IMR-90 (cell line): ENCODE measurements at regions not wholly inside any gene's neighbourhood (a gene's known extent, or its start where the extent isn't known, plus 50 kb on each side); places are given as distances from the start of the nearest gene placed in this dataset.

Source experiments
- ATAC-seq: fragments of 200-7000 bp; cut with Tn5 transposase; 2 replicates; pipeline ENCODE4 v1.9.1; 2020; ENCODE audit warnings: low read depth, mild to moderate bottlenecking, moderate library complexity
- BruUV-seq: library from RNA; stranded (reverse); fragments of 400-500 nt; replicated peaks from 2 replicates; lab custom pipeline; 2021; lab: Mats Ljungman, UMichigan
- CTCF ChIA-PET: fragments of 300-600 bp; formaldehyde crosslinking; extraction: SDS; loops from one replicate; lab custom pipeline; 2021; ENCODE audit warnings: antibody characterized with exemption; lab: Yijun Ruan, JAX
- POLR2A ChIA-PET: fragments of 300-600 bp; sonication (Branson Sonifier 250); formaldehyde crosslinking; loops from one replicate; lab custom pipeline; 2022; ENCODE audit warnings: antibody characterized with exemption; ENCODE audit not compliant: unreplicated experiment; lab: Charles Lee
- DNase-seq: peaks from one replicate; pipeline ENCODE4 v3.0.0; 2013
- H2AFZ ChIP-seq: replicated peaks from 2 replicates; pipeline ENCODE3; 2013; ENCODE audit warnings: low read length, mild to moderate bottlenecking; ENCODE audit not compliant: poor library complexity
- H2AK5ac ChIP-seq: 2 replicates; pipeline ENCODE4 v1.6.1; 2013; ENCODE audit warnings: low read depth, low read length, inconsistent platforms
- H2AK9ac ChIP-seq: replicated peaks from 2 replicates; pipeline ENCODE3; 2013; ENCODE audit warnings: mild to moderate bottlenecking, low read depth, low read length, moderate library complexity; ENCODE audit not compliant: poor library complexity
- H2BK120ac ChIP-seq: 2 replicates; pipeline ENCODE4 v1.6.1; 2013; ENCODE audit warnings: low read depth, low read length, inconsistent platforms
- H2BK15ac ChIP-seq: 3 replicates; pipeline ENCODE4 v1.6.1; 2013; ENCODE audit warnings: low read depth, low read length, inconsistent platforms
- H2BK20ac ChIP-seq: 2 replicates; pipeline ENCODE4 v1.6.1; 2013; ENCODE audit warnings: low read depth, mild to moderate bottlenecking, inconsistent platforms, low read length, moderate library complexity
- H2BK5ac ChIP-seq: 2 replicates; pipeline ENCODE4 v1.6.1; 2013; ENCODE audit warnings: mild to moderate bottlenecking, low read depth, low read length, inconsistent platforms; ENCODE audit not compliant: poor library complexity, severe bottlenecking
- H3K14ac ChIP-seq: replicated peaks from 2 replicates; pipeline ENCODE4 v1.6.1; 2013; ENCODE audit warnings: low read depth, low read length, inconsistent platforms
- H3K18ac ChIP-seq: 2 replicates; pipeline ENCODE4 v1.6.1; 2013; ENCODE audit warnings: low read depth, low read length, control low read depth
- H3K23ac ChIP-seq: 2 replicates; pipeline ENCODE4 v1.6.1; 2013; ENCODE audit warnings: low read depth, low read length, inconsistent platforms
- H3K27ac ChIP-seq: 2 replicates; pipeline ENCODE4 v1.5.1; 2013; ENCODE audit warnings: mild to moderate bottlenecking, control low read depth, low read length; ENCODE audit not compliant: insufficient read depth
- H3K27me3 ChIP-seq: 2 replicates; pipeline ENCODE4 v1.6.1; 2013; ENCODE audit warnings: low read length; ENCODE audit not compliant: control insufficient read depth, insufficient read depth
- H3K36me3 ChIP-seq: 2 replicates; pipeline ENCODE4 v1.6.1; 2013; ENCODE audit warnings: low read length, mixed read lengths; ENCODE audit not compliant: control insufficient read depth, insufficient read depth
- H3K4ac ChIP-seq: 2 replicates; pipeline ENCODE4 v1.6.1; 2013; ENCODE audit warnings: low read depth, low read length, inconsistent platforms
- H3K4me1 ChIP-seq: 2 replicates; pipeline ENCODE4 v1.6.1; 2013; ENCODE audit warnings: low read length, mixed read lengths; ENCODE audit not compliant: control insufficient read depth, insufficient read depth
- H3K4me2 ChIP-seq: 2 replicates; pipeline ENCODE4 v1.6.1; 2013; ENCODE audit warnings: low read depth, mild to moderate bottlenecking, control low read depth, low read length, moderate library complexity
- H3K4me3 ChIP-seq: 2 replicates; pipeline ENCODE4 v1.5.1; 2013; ENCODE audit warnings: low read depth, mild to moderate bottlenecking, control low read depth, low read length, moderate library complexity; ENCODE audit not compliant: insufficient read depth
- H3K56ac ChIP-seq: 2 replicates; pipeline ENCODE4 v1.6.1; 2013; ENCODE audit warnings: low read length, inconsistent platforms; ENCODE audit not compliant: insufficient read depth; ENCODE audit errors: extremely low read depth
- H3K79me1 ChIP-seq, 2 experiments: 2 replicates each; pipeline ENCODE4 v1.6.1; 2013; ENCODE audit warnings: low read length in 2 of 2, inconsistent platforms in 1 of 2, low read depth in 1 of 2
- H3K9ac ChIP-seq: 2 replicates; pipeline ENCODE4 v1.6.1; 2013; ENCODE audit warnings: low read depth, low read length, control low read depth
- H3K9me1 ChIP-seq: 2 replicates; pipeline ENCODE4 v1.6.1; 2013; ENCODE audit warnings: low read length, inconsistent platforms; ENCODE audit not compliant: insufficient read depth
- H3K9me3 ChIP-seq: 2 replicates; pipeline ENCODE4 v1.6.1; 2013; ENCODE audit warnings: low read length; ENCODE audit not compliant: control insufficient read depth, insufficient read depth
- H4K20me1 ChIP-seq: 2 replicates; pipeline ENCODE4 v1.6.1; 2013; ENCODE audit warnings: low read length, inconsistent platforms; ENCODE audit not compliant: insufficient read depth
- H4K5ac ChIP-seq: 2 replicates; pipeline ENCODE4 v1.6.1; 2013; ENCODE audit warnings: mild to moderate bottlenecking, low read depth, low read length, control low read depth
- H4K8ac ChIP-seq, 2 experiments: 2 replicates each; pipeline ENCODE4 v1.6.1; 2013; ENCODE audit warnings: low read depth in 2 of 2, low read length in 2 of 2, control low read depth in 1 of 2, inconsistent platforms in 1 of 2
- H4K91ac ChIP-seq: 2 replicates; pipeline ENCODE4 v1.6.1; 2013; ENCODE audit warnings: low read depth, low read length, inconsistent platforms; ENCODE audit not compliant: insufficient read depth
- BHLHE40 ChIP-seq: fragments of 150-350 bp; IDR thresholded peaks from 2 replicates; pipeline ENCODE4 v1.6.1; 2016; ENCODE audit warnings: mild to moderate bottlenecking, low read depth, low read length
- CEBPB ChIP-seq: IDR thresholded peaks from 2 replicates; pipeline ENCODE4 v1.6.1; 2012; ENCODE audit warnings: low read depth, low read length, improper control_type of control experiment
- CHD1 ChIP-seq: IDR thresholded peaks from 2 replicates; pipeline ENCODE4 v1.6.1; 2012; ENCODE audit warnings: low read depth, low read length, improper control_type of control experiment
- CTCF ChIP-seq: conservative IDR thresholded peaks from 2 replicates; pipeline ENCODE4 v1.5.1; 2012; ENCODE audit warnings: mild to moderate bottlenecking, low read depth, low read length, improper control_type of control experiment
- ELK1 ChIP-seq: fragments of 150-350 bp; IDR thresholded peaks from 2 replicates; pipeline ENCODE4 v1.6.1; 2016; ENCODE audit warnings: low read depth, mild to moderate bottlenecking, low read length, moderate library complexity, borderline replicate concordance
- FOS ChIP-seq: fragments of 150-350 bp; IDR thresholded peaks from 2 replicates; pipeline ENCODE4 v1.6.1; 2016; ENCODE audit warnings: low read depth, low read length
- MAFK ChIP-seq: IDR thresholded peaks from 2 replicates; pipeline ENCODE4 v1.6.1; 2012; ENCODE audit warnings: low read depth, low read length, improper control_type of control experiment
- MAZ ChIP-seq: IDR thresholded peaks from 2 replicates; pipeline ENCODE4 v1.6.1; 2012; ENCODE audit warnings: low read depth, mild to moderate bottlenecking, low read length, improper control_type of control experiment, moderate library complexity, borderline replicate concordance
- MXI1 ChIP-seq: IDR thresholded peaks from 2 replicates; pipeline ENCODE4 v1.6.1; 2012; ENCODE audit warnings: low read depth, mild to moderate bottlenecking, low read length, moderate library complexity, borderline replicate concordance
- NFE2L2 ChIP-seq: fragments of 150-350 bp; IDR thresholded peaks from 2 replicates; pipeline ENCODE4 v1.6.1; 2016; ENCODE audit warnings: low read depth, mild to moderate bottlenecking, low read length
- POLR2A ChIP-seq: IDR thresholded peaks from 2 replicates; pipeline ENCODE4 v1.6.1; 2012; ENCODE audit warnings: mild to moderate bottlenecking, low read depth, low read length
- RAD21 ChIP-seq: IDR thresholded peaks from 2 replicates; pipeline ENCODE4 v1.6.1; 2012; ENCODE audit warnings: low read length, improper control_type of control experiment
- RCOR1 ChIP-seq: IDR thresholded peaks from 2 replicates; pipeline ENCODE4 v1.6.1; 2012; ENCODE audit warnings: mild to moderate bottlenecking, low read length, improper control_type of control experiment; ENCODE audit not compliant: insufficient replicate concordance
- RFX5 ChIP-seq: IDR thresholded peaks from 2 replicates; pipeline ENCODE4 v1.8.0; 2012; ENCODE audit warnings: low read depth, mild to moderate bottlenecking, low read length, moderate library complexity
- SMC3 ChIP-seq: fragments of 150-350 bp; IDR thresholded peaks from 2 replicates; pipeline ENCODE4 v1.6.1; 2016; ENCODE audit warnings: low read depth, mild to moderate bottlenecking, antibody characterized with exemption, low read length, moderate library complexity
- USF2 ChIP-seq: fragments of 150-350 bp; IDR thresholded peaks from 2 replicates; pipeline ENCODE4 v1.6.1; 2017; ENCODE audit warnings: mild to moderate bottlenecking, antibody characterized with exemption, low read length, low read depth
- WGBS, 2 experiments: methylation state at CpG; one replicate each; pipeline versions ENCODE4 v1.1.5 to v1.1.7; 2013; ENCODE audit warnings: missing lambda C conversion rate in 2 of 2; ENCODE audit not compliant: insufficient read length in 1 of 2; ENCODE audit errors: extremely low coverage in 2 of 2; 5-methylcytosine and 5-hydroxymethylcytosine counted together
- dilution Hi-C: fragments of 300-500 bp; cut with HindIII; formaldehyde crosslinking; loops from one replicate; pipeline ENCODE4 v1.14.3; 2018; ENCODE audit warnings: low sequenced_read_pairs; ENCODE audit not compliant: unreplicated experiment
- in situ Hi-C: fragments of 300-500 bp; cut with MboI; formaldehyde crosslinking; loops from 3 replicates; pipeline ENCODE4 v1.14.3; 2019; ENCODE audit warnings: low sequenced_read_pairs, inconsistent platforms, mixed read lengths
- intact Hi-C: fragments of 100-400 bp; cut with micrococcal nuclease; formaldehyde crosslinking; loops from 2 replicates; pipeline ENCODE4 v1.10.0; 2022

GRCh38 chr4:43136752-43137151 lies 244.2 kb downstream of the GRXCR1 start:
- TF ChIP-seq RAD21 (no peak), FOS (no peak), ELK1 (no peak), SMC3 (no peak), MXI1 (no peak), CTCF (no peak), MAFK (no peak), NFE2L2 (no peak), CEBPB (no peak), RCOR1 (no peak), POLR2A (no peak), RFX5 (no peak), MAZ (no peak), CHD1 (no peak), USF2 (no peak), BHLHE40 (no peak)
- Histone ChIP-seq H3K4me3 (no peak overlapping the region), H3K9me1 (no peaks in the 10 kb centered on the region), H3K9me3 (no peaks in the 10 kb centered on the region), H3K23ac (no peak overlapping the region), H2AFZ (no peak overlapping the region), H2AK9ac (no peak overlapping the region), H3K18ac (no peak overlapping the region), H3K27ac (no peak overlapping the region), H2BK5ac (no peak overlapping the region), H3K79me1 (no peaks in the 10 kb centered on the region), H3K56ac (no peak overlapping the region), H3K4ac (no peak overlapping the region), H3K4me2 (no peak overlapping the region), H2BK15ac (no peak overlapping the region), H3K4me1 (no peaks in the 10 kb centered on the region), H3K9ac (no peak overlapping the region), H4K91ac (no peak overlapping the region), H2AK5ac (no peak overlapping the region), H4K5ac (no peak overlapping the region), H4K8ac (no peak overlapping the region), H3K27me3 (no peaks in the 10 kb centered on the region), H4K20me1 (no peaks in the 10 kb centered on the region), H3K36me3 (no peaks in the 10 kb centered on the region), H2BK20ac (no peak overlapping the region), H3K14ac (no peak overlapping the region), H2BK120ac (no peak overlapping the region)
- in situ Hi-C loops (no loop called here), intact Hi-C loops (loop anchor here (10.0 kb wide), 1 partner anchor 638 kb away; no protein-coding TSS in a partner anchor), dilution Hi-C loops (no loop called here)
- CTCF ChIA-PET, result no interaction called here
- no CpG with 5 or more reads among the region's 1 CpG for WGBS, 2 experiments
- no peak for DNase-seq
- ATAC-seq, result no peak
- POLR2A ChIA-PET, result no interaction called here
- no TSS peak for BruUV-seq
